ENCODE measurements at regions not wholly inside any gene's neighbourhood (a gene's known extent, or its start where the extent isn't known, plus 50 kb on each side); places are given as distances from the start of the nearest gene placed in this dataset.

- TF ChIP-seq EZH2 (IDR thresholded peaks at IDR 0.05; ENCODE audit: low read depth), result no peak
- no peak for TF ChIP-seq CTCF (conservative IDR thresholded peaks at IDR 0.05)
- intact Hi-C loops (cut with micrococcal nuclease; ENCODE audit: unreplicated experiment), result no loop called here
- no peak overlapping the region for H3K4me2 ChIP-seq
- H3K27me3 ChIP-seq (ENCODE audit: insufficient read depth, low read depth), result no peaks in the 10 kb centered on the region
- H3K9me3 ChIP-seq (ENCODE audit: insufficient read depth, low read depth), result no peaks in the 10 kb centered on the region
- no peaks in the 10 kb centered on the region for H3F3A ChIP-seq (ENCODE audit: insufficient read depth, low read depth)
- H3K4me1 ChIP-seq (replicated peaks; ENCODE audit: insufficient read depth), result no peaks in the 10 kb centered on the region
- H3K79me2 ChIP-seq (ENCODE audit: low read depth), result no peaks in the 10 kb centered on the region
- no peaks in the 10 kb centered on the region for H3K36me3 ChIP-seq (ENCODE audit: low read depth)
- CTCF ChIA-PET, result no interaction called here
- no peak overlapping the region for H3K4me3 ChIP-seq
- no peak overlapping the region for H3K27ac ChIP-seq
- H3K9me2 ChIP-seq (ENCODE audit: insufficient read depth), result no peaks in the 10 kb centered on the region
- H2AFZ ChIP-seq, result no peak overlapping the region
- H4K20me1 ChIP-seq (ENCODE audit: insufficient read depth), result no peaks in the 10 kb centered on the region
- POLR2A ChIA-PET (ENCODE audit: unreplicated experiment), result no interaction called here
- BruUV-seq (replicated peaks), result no TSS peak
- no peak for DNase-seq
These were observed 1472.6 kb upstream of the CELF2 start for GRCh38 chr10:9545073-9545472.

GRCh38 chr10:9547936-9548904 is 1469.5 kb upstream of the CELF2 start:
- no peaks in the 10 kb centered on the region for H3K36me3 ChIP-seq (ENCODE audit: low read depth)
- CTCF ChIA-PET, result no interaction called here
- H3K9me3 ChIP-seq (ENCODE audit: insufficient read depth, low read depth), result no peaks in the 10 kb centered on the region
- intact Hi-C loops (cut with micrococcal nuclease; ENCODE audit: unreplicated experiment), result no loop called here
- no peak overlapping the region for H3K4me2 ChIP-seq
- DNase-seq, result no peak
- no peaks in the 10 kb centered on the region for H3K4me1 ChIP-seq (replicated peaks; ENCODE audit: insufficient read depth)
- H3K79me2 ChIP-seq (ENCODE audit: low read depth), result no peaks in the 10 kb centered on the region
- H3K27ac ChIP-seq, result no peak overlapping the region
- POLR2A ChIA-PET (ENCODE audit: unreplicated experiment), result no interaction called here
- no peaks in the 10 kb centered on the region for H3K9me2 ChIP-seq (ENCODE audit: insufficient read depth)
- TF ChIP-seq EZH2 (IDR thresholded peaks at IDR 0.05; ENCODE audit: low read depth), result no peak
- no peak for TF ChIP-seq CTCF (conservative IDR thresholded peaks at IDR 0.05)
- no TSS peak for BruUV-seq (replicated peaks)
- no peaks in the 10 kb centered on the region for H4K20me1 ChIP-seq (ENCODE audit: insufficient read depth)
- no peaks in the 10 kb centered on the region for H3F3A ChIP-seq (ENCODE audit: insufficient read depth, low read depth)
- H3K4me3 ChIP-seq, result no peak overlapping the region
- no peak overlapping the region for H2AFZ ChIP-seq
- no peaks in the 10 kb centered on the region for H3K27me3 ChIP-seq (ENCODE audit: insufficient read depth, low read depth)

GRCh38 chr10:9550810-9551209 is 1466.9 kb upstream of the CELF2 start:
- TF ChIP-seq CTCF (conservative IDR thresholded peaks at IDR 0.05) (no peak), EZH2 (IDR thresholded peaks at IDR 0.05; ENCODE audit: low read depth) (no peak)
- no peaks in the 10 kb centered on the region for H4K20me1 ChIP-seq (ENCODE audit: insufficient read depth)
- no peaks in the 10 kb centered on the region for H3K9me2 ChIP-seq (ENCODE audit: insufficient read depth)
- DNase-seq, result no peak
- no peak overlapping the region for H3K27ac ChIP-seq
- H3K4me3 ChIP-seq, result no peak overlapping the region
- H3K36me3 ChIP-seq (ENCODE audit: low read depth), result no peaks in the 10 kb centered on the region
- no peaks in the 10 kb centered on the region for H3K4me1 ChIP-seq (replicated peaks; ENCODE audit: insufficient read depth)
- H3K27me3 ChIP-seq (ENCODE audit: insufficient read depth, low read depth), result no peaks in the 10 kb centered on the region
- no peaks in the 10 kb centered on the region for H3K79me2 ChIP-seq (ENCODE audit: low read depth)
- H3K4me2 ChIP-seq, result no peak overlapping the region
- H3K9me3 ChIP-seq (ENCODE audit: insufficient read depth, low read depth), result no peaks in the 10 kb centered on the region
- CTCF ChIA-PET, result no interaction called here
- POLR2A ChIA-PET (ENCODE audit: unreplicated experiment), result no interaction called here
- no peaks in the 10 kb centered on the region for H3F3A ChIP-seq (ENCODE audit: insufficient read depth, low read depth)
- BruUV-seq (replicated peaks), result no TSS peak
- H2AFZ ChIP-seq, result no peak overlapping the region
- intact Hi-C loops (cut with micrococcal nuclease; ENCODE audit: unreplicated experiment), result no loop called here
